ENCODE measurements at regions not wholly inside any gene's neighbourhood (a gene's known extent, or its start where the extent isn't known, plus 50 kb on each side); places are given as distances from the start of the nearest gene placed in this dataset.
"Not testable (repeated sequence)": the region's sequence is repeated elsewhere in the genome, so short reads cannot be mapped to it uniquely, and the experiment has no call there.

GRCh38 chr18:43961722-43962121 lies 684.4 kb upstream of the SYT4 start:
- DNase-seq (ENCODE audit: low read depth in 2 of 2) = no peak

- no peak for DNase-seq (ENCODE audit: low read depth in 2 of 2)
Observed at GRCh38 chr18:43964666-43965065, 687.4 kb upstream of the SYT4 start.

GRCh38 chr18:43965691-43966090 lies 688.4 kb upstream of the SYT4 start:
- no peak for DNase-seq (ENCODE audit: low read depth in 2 of 2)

GRCh38 chr18:43970656-43971055 lies 693.4 kb upstream of the SYT4 start:
- no peak for DNase-seq (ENCODE audit: low read depth in 2 of 2)

- DNase-seq (ENCODE audit: low read depth in 2 of 2) = no peak
Observed at GRCh38 chr18:43978174-43978573, 700.9 kb upstream of the SYT4 start.

- no peak for DNase-seq (ENCODE audit: low read depth in 2 of 2)
Observed at GRCh38 chr18:43982582-43982981, 698.1 kb upstream of the SETBP1 start.

GRCh38 chr18:43987061-43987460 lies 693.6 kb upstream of the SETBP1 start:
- not testable (repeated sequence) for DNase-seq (ENCODE audit: low read depth in 2 of 2)

GRCh38 chr18:43992741-43993140 lies 687.9 kb upstream of the SETBP1 start:
- no peak for DNase-seq (ENCODE audit: low read depth in 2 of 2)

GRCh38 chr18:43994381-43994780 lies 686.3 kb upstream of the SETBP1 start:
- no peak for DNase-seq (ENCODE audit: low read depth in 2 of 2)

- no peak for DNase-seq (ENCODE audit: low read depth in 2 of 2)
Observed at GRCh38 chr18:44013871-44014270, 666.8 kb upstream of the SETBP1 start.

GRCh38 chr18:44025421-44025820 lies 655.3 kb upstream of the SETBP1 start:
- DNase-seq (ENCODE audit: low read depth in 2 of 2) = no peak

- no peak for DNase-seq (ENCODE audit: low read depth in 2 of 2)
Observed at GRCh38 chr18:44028109-44028508, 652.6 kb upstream of the SETBP1 start.

GRCh38 chr18:44031063-44031462 lies 649.6 kb upstream of the SETBP1 start:
- no peak for DNase-seq (ENCODE audit: low read depth in 2 of 2)

GRCh38 chr18:44033144-44033701 lies 647.5 kb upstream of the SETBP1 start:
- DNase-seq (ENCODE audit: low read depth in 2 of 2) = no peak

GRCh38 chr18:44035554-44035953 lies 645.1 kb upstream of the SETBP1 start:
- no peak for DNase-seq (ENCODE audit: low read depth in 2 of 2)

- no peak for DNase-seq (ENCODE audit: low read depth in 2 of 2)
Observed at GRCh38 chr18:44036501-44036900, 644.2 kb upstream of the SETBP1 start.

GRCh38 chr18:44039216-44039615 lies 641.5 kb upstream of the SETBP1 start:
- no peak for DNase-seq (ENCODE audit: low read depth in 2 of 2)

- DNase-seq (ENCODE audit: low read depth in 2 of 2) = no peak
Observed at GRCh38 chr18:44039826-44040225, 640.9 kb upstream of the SETBP1 start.

- no peak for DNase-seq (ENCODE audit: low read depth in 2 of 2)
Observed at GRCh38 chr18:44041553-44041952, 639.1 kb upstream of the SETBP1 start.

GRCh38 chr18:44041961-44042360 lies 638.7 kb upstream of the SETBP1 start:
- no peak for DNase-seq (ENCODE audit: low read depth in 2 of 2)

GRCh38 chr18:44046376-44046975 lies 634.2 kb upstream of the SETBP1 start:
- DNase-seq (ENCODE audit: low read depth in 2 of 2) = no peak

- DNase-seq (ENCODE audit: low read depth in 2 of 2) = no peak
Observed at GRCh38 chr18:44047585-44047984, 633.1 kb upstream of the SETBP1 start.

GRCh38 chr18:44048435-44048834 lies 632.3 kb upstream of the SETBP1 start:
- DNase-seq (ENCODE audit: low read depth in 2 of 2) = no peak

- no peak for DNase-seq (ENCODE audit: low read depth in 2 of 2)
Observed at GRCh38 chr18:44048846-44049245, 631.8 kb upstream of the SETBP1 start.
